SKM-1 treated with dmso at 0.1 percent for 144 hours (cell line): ENCODE measurements at regions not wholly inside any gene's neighbourhood (a gene's known extent, or its start where the extent isn't known, plus 50 kb on each side); places are given as distances from the start of the nearest gene placed in this dataset.
"Not testable (repeated sequence)": the region's sequence is repeated elsewhere in the genome, so short reads cannot be mapped to it uniquely, and the experiment has no call there.

Experiments
- DNase-seq: peaks from one replicate; lab custom pipeline; 2025; ENCODE audit not compliant: unreplicated experiment; lab: John Stamatoyannopoulos, UW

DNA sequence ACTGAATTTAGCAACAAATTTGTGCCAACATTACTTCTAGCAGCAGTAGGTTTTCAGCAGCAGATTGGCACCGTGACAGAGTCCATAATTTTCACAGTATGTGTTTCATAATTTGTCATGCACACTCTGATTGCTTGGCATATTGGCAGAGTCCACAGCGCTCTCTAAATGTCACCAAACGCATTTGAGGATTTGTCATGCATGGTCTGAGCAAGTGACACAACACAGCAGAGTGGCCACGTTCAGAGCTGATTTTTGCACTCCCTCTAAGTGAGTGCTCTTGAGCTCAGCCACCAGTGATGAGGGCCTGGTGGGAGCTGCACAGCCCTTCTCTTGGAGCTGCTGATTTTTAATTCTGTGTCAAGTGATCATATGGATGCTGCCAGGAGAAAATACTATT lies 1270.8 kb downstream of the ROBO1 start:
- no peak for DNase-seq

DNA sequence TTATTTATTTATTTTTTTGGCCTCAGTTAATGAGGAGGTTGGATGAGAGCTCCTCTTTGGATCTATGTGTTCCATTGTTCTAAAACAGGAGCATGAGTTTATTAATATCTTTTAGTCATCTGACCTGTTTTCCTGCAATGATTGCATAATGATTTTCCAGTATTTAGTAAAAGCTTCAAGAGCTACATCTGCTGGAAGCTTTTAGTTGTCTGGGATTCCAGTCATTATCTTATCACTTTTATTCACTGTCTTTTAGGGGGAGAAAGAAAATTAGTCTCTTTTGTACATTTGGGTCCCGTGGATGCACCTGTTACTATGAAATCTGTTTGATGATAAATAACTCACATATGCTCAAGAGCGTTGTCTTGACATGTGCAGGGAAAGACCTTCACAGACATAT lies 1270.0 kb downstream of the ROBO1 start:
- no peak for DNase-seq

DNA sequence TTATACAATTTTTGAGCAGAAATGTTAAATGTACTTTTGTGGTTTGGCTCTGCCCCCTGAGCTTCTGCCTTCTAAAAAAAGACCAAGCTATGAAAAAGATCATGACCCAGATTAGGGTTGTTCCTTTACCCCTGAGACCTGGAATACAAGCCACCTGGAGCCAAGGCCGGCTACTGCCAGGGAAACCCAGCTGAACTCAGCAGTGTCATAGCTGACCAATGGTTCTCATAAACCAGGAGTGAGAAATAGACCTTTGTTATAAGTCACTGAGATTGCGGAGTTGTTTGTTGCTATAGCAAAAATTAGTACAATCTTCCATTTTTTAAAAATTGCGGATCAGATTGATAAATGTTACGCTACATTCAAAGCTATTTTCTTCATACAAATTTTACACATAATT lies 1261.7 kb downstream of the ROBO1 start:
- DNase-seq, result no peak

DNA sequence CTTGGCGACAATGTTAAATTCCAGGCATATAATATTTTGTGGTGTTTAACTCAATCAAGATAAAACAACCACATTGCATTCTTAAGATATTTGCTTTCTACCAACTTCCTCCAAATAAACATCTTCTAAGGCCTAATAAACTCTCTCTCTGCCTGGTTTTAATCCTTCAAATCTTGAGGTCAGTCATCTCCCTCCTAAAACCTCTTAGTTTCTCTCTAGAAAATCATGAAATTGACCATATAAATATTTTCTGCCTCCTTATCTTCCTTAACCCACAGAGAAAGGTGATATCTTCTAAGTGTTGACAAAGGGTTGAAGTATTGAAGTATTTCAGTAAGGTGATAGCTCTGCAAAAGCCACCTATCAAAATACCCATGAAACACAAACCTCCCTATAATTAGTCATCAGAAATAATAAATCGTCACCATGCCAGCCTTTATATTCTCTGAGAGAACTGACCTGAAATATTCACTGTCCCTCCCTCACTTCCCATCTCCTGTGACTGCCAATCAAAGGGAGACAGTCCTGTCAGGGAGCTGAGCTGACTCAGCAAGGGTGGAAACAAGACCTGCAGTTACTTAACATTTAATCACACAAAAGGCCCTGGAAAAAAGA lies 1261.1 kb downstream of the ROBO1 start:
- no peak for DNase-seq

DNA sequence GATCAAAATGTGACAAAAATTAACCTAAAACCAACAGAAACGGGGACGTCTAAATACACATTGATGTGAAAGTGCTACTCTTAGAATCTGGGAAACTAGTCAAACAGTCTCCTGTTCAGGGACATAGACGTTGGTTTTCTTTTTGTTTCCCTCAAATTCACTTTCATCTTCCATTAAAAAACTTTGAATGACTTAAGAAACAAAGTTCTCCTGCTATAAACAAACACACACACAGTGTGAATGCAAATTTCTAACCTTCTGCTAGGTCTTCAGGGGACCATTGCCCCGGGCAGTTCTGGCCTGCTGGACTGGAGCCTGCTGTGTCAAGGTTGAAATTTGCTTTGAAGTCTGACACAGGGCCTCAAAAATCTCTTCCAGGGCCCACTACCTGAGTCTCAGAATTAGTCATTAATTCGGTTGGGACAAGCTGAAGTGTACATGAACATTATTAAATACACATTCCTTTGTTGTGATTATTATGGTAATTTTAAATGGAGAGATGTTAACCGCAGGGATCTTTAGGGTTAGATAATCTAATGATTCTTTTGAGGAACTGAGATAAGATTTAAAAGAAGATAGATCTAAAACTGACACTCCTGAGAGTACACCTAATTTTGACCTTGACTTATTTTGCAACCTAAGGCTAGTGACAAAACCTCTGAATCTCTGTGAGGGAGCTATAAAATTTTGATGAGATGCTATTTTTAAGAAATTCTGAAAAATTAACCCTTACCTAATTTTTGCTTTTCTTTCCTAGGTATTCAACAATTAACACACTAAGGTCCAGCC lies 1260.4 kb downstream of the ROBO1 start:
- no peak for DNase-seq

DNA sequence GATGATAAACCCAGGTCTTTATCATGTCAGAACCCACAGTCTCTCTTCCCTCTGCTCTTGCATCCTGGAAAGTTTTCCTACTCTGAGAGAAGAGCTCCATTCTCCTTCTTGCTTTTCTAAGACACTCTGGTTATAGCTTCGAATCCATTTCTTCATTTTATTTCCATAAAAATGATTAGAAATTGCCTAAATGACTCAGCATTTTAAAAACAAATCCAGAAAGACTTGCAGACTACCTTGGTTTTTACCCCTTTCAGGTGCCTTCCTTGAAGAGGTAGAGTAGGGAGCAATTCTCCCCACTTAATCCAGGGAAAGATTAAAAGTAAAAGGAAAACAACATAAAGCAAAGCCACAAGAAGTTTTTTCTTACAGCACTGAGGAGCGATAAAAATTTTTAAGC lies 1256.0 kb downstream of the ROBO1 start:
- no peak for DNase-seq

DNA sequence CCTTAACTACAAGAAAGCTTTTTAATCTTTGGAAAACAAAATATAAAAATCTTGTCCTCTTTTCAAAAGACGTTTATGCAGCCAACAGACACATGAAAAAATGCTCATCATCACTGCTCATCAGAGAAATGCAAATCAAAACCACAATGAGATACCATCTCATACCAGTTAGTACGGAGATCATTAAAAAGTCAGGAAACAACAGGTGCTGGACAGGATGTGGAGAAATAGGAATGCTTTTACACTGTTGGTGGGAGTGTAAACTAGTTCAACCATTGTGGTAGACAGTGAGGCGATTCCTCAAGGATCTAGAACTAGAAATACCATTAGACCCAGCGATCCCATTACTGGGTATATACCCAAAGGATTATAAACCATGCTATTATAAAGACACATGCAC lies 1255.0 kb downstream of the ROBO1 start:
- DNase-seq, result not testable (repeated sequence)

DNA sequence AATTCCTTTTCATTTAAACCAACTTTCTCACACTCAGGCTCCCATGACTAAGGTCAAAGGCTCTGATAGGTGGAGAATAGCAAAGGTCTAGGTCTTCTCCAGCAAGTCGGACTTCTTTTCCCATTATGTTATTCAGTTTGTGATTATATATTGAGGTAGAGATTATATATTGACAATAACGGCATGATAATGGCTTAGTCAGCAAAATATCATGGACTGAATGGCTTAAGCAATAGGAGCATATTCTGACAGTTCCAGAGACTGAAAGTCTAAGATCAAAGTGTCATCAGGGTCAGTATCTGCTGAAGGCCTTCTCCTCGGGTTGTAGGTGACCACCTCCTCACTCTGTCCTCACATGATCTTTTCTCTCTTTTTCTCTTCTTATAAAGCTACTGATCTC lies 1251.4 kb downstream of the ROBO1 start:
- no peak for DNase-seq

DNA sequence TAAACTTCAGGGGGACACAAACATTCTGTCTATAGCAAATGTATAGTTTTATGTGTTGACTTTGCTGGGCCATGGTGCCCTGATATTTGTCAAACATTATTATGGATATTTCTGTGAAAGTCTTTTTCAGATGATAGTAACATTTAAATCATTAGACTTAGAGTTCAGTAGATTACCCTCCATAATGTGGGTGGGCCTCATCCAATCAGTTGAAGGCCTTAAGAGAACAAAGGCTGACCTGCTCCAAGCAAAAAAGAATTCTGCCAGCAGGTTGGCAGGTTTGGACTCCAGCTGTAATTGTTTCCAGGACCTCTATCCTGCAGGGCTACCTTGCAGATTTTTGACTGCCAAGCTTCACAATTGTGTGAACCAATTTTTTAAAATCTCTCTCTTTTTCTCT lies 1250.9 kb downstream of the ROBO1 start:
- DNase-seq, result no peak

DNA sequence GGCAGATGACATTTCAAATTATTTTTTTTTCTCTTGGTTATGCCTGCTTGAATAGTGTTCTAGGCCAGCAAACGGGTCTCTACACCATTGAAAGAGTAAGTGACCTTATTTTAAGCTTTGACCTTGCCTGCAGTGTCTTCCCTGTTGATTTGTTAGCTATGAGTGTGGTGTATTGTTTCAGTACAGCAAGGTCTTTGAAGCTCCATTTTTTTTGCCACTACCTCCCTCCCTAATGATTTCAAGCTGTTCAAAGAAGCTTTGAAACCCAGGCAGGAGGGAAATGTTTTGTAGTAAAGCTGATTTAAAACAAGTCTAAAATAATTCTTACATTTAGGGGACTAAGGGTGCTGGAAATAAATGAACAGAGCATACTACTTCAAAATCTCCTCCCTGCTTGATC lies 1249.8 kb downstream of the ROBO1 start:
- no peak for DNase-seq

DNA sequence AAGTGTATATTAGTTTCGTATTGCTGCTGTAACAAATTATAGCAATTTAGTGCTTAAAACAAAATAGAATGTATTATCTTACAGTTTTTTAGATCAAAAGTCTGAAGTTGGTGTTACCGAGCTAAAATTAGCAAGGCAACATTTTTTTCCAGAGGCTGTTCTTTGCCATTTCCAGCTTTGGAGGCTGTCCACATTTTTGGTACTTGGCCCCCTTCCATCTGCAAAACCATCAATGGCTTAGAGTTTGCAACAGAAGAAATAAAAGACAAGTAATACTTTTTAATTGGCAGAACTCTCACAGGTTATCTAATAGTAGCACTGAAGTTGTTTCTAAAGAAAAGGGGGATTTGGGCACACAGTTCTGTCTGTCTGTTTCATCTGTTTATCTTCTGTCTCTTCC lies 1248.5 kb downstream of the ROBO1 start:
- no peak for DNase-seq

DNA sequence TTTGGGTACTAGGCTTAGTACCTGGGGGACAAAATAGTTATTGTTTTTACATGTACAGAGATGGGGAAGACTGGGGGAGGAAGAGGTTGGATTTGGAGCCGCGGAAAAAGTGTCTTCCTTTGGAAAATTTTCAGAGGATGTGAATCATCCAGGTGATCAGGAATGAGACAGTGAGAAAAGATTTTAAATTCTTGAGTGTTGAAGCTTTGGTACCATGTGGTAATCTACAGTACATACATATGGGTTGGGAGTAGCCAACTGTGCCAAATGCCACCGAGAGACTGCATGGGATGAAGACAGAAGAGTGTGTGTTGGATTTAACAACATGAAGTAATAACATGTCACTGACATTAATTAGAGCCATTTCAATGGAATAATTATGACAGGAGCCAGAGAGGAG lies 1238.2 kb downstream of the ROBO1 start:
- no peak for DNase-seq

DNA sequence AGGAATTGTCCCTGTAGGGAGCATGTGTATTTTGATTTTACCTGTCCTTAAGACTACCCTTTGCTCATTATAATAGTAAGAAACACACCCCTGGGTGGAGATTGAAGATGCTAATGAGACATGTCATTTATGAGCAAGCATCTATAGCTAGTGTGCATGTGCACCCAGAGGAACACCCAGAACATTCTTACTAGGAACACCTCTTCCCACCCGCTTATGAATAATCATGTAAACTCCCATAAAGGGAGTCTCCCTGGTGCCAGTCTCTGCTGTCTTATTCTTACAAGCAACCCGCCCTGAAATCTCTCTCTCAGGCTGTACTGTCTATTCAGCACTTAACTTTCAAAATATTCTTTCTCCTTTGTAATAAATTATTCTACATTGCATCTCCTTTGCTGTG lies 1227.3 kb downstream of the ROBO1 start:
- DNase-seq, result no peak

DNA sequence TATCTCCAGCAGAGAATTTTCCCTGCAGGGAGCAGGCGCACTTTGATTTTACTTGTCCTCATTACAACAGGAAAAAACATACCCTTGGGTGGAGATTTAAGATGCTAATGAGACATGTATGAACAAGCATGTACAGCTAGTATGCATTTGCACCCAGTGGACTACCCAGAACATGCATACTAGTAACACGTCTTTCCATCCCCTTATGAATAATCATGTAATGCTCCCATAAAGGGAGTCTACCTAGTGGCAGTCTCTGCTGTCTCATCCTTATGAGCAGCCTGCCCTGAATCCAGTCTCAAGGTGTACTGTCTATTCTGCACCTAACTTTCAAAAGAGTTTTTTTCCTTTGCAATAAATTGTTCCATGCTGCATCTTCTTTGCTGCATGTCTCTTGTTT lies 1222.0 kb downstream of the ROBO1 start:
- no peak for DNase-seq
